ENCODE measurements at regions not wholly inside any gene's neighbourhood (a gene's known extent, or its start where the extent isn't known, plus 50 kb on each side); places are given as distances from the start of the nearest gene placed in this dataset.

DNA sequence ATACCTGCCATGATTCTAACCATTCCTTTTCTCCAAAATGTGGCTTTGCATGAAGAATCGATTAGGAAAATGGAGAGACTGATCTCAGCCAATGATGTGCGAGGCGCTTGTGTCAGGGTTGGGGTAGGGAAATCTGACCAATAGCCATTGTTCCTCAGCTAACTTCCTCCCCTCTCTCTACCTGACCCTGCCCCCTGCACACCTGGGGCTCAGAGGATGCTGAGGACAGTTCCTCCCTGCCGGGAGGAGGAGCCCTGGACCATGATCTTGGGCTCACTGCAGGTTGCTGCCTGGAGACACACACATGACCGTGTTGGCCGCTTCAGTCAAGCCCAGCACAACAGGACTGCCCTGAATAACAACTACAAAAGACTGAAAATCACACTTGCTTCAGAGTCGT lies 119.8 kb upstream of the SFSWAP start:
- intact Hi-C loops (cut with micrococcal nuclease): no loop called here
- TF ChIP-seq, protein P1, sequence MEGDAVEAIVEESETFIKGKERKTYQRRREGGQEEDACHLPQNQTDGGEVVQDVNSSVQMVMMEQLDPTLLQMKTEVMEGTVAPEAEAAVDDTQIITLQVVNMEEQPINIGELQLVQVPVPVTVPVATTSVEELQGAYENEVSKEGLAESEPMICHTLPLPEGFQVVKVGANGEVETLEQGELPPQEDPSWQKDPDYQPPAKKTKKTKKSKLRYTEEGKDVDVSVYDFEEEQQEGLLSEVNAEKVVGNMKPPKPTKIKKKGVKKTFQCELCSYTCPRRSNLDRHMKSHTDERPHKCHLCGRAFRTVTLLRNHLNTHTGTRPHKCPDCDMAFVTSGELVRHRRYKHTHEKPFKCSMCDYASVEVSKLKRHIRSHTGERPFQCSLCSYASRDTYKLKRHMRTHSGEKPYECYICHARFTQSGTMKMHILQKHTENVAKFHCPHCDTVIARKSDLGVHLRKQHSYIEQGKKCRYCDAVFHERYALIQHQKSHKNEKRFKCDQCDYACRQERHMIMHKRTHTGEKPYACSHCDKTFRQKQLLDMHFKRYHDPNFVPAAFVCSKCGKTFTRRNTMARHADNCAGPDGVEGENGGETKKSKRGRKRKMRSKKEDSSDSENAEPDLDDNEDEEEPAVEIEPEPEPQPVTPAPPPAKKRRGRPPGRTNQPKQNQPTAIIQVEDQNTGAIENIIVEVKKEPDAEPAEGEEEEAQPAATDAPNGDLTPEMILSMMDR (IDR thresholded peaks at IDR 0.05; ENCODE audit: unreplicated experiment): no peak
- no peak overlapping the region for H3K27ac Mint-ChIP-seq (ENCODE audit: low read depth, unreplicated experiment)
- no peak overlapping the region for H3K4me3 Mint-ChIP-seq (ENCODE audit: unreplicated experiment)
- ChIA-PET CTCF (interaction anchor here (0.7 kb wide), 1 partner anchor 65 kb away, joined by 3 read pairs; no protein-coding TSS in a partner anchor), POLR2A (no interaction called here)
- H3K9me3 Mint-ChIP-seq (ENCODE audit: unreplicated experiment): no peaks in the 10 kb centered on the region
- BruUV-seq (replicated peaks): no TSS peak
- DNase-seq (ENCODE audit: unreplicated experiment): no peak
- H3K27me3 Mint-ChIP-seq (ENCODE audit: insufficient read depth, unreplicated experiment): peaks cover 25% of the 10 kb centered on the region
- no peaks in the 10 kb centered on the region for H3K4me1 Mint-ChIP-seq (ENCODE audit: insufficient read depth, unreplicated experiment)
- H3K36me3 Mint-ChIP-seq (ENCODE audit: insufficient read depth, unreplicated experiment): no peaks in the 10 kb centered on the region

DNA sequence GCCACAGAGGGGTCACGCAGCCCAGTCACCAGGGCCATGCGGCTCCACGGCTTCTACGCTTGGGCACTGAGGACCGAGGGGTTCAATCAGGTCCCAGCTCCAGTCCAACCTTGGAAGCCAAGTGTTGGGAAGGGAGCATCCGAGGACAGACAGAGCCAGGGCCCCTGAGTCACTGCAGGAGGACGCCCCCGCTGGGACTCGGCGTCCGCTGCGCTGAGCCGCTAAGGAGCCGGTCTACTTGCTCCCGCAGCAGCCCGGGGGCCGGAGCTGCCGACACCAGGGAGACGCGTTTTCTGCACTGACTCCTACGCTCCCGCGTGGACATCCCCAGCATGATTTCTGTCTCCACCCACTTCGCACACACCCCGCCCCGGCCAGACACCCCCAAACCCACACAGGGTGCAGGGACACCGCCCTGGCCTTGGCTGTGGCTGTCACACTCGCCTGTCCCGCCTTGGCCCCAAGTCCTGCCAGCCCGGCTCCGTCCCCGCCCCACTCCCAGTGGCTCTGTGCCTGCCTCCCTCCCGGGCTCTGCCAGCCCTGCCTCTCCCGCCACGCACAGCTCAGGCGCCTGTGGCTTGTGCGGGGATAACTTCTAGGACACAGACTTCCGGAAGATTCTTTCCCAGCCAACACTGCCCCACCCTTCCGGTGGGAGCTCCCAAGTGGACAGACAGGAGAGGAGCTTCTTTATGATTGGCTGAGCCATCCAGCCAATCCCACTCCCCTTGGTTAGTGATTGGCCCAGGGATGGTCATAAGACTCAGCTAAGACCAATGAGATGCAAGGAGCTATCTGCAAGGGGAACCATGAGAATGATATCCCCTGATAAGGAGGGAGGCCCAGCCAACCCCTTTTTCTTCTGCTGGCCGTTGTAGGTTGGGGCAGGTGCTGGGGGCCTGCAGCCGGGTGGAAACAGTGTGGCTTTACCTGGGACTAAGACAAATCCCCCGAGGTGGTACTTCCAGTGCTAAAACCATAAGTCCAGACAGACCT lies 118.9 kb upstream of the SFSWAP start:
- Mint-ChIP-seq H3K4me3 (ENCODE audit: unreplicated experiment) (no peak overlapping the region), H3K27me3 (ENCODE audit: insufficient read depth, unreplicated experiment) (peaks cover 34% of the 10 kb centered on the region), H3K9me3 (ENCODE audit: unreplicated experiment) (no peaks in the 10 kb centered on the region), H3K36me3 (ENCODE audit: insufficient read depth, unreplicated experiment) (no peaks in the 10 kb centered on the region), H3K4me1 (ENCODE audit: insufficient read depth, unreplicated experiment) (no peaks in the 10 kb centered on the region), H3K27ac (ENCODE audit: low read depth, unreplicated experiment) (no peak overlapping the region)
- intact Hi-C loops (cut with micrococcal nuclease): no loop called here
- BruUV-seq (replicated peaks): no TSS peak
- no peak for DNase-seq (ENCODE audit: unreplicated experiment)
- POLR2A ChIA-PET: no interaction called here
- TF ChIP-seq, protein P1 (IDR thresholded peaks at IDR 0.05; ENCODE audit: unreplicated experiment): no peak
- CTCF ChIA-PET: interaction anchor here (0.7 kb wide), 1 partner anchor 65 kb away, joined by 3 read pairs; no protein-coding TSS in a partner anchor

DNA sequence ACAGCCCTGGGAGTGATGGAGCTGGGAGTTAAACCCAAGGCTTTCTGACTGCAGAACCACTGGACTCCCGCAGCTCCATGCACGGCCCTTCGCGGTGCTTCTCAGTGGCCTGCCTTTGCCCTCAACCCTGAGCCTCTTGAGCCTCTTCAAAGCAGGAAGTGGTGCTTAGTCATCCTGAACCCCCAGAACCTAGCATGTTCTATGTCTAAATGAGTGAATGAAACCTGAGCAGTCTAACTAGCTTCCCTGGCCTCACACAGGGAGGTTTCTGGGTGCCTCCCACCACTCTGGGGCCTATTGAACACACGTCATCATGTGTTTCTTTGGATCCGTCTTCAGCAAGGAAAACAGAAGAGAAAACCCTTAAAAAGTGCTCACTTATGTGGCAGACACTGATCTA lies 117.9 kb upstream of the SFSWAP start:
- H3K4me3 Mint-ChIP-seq (ENCODE audit: unreplicated experiment): no peak overlapping the region
- TF ChIP-seq, protein P1 (IDR thresholded peaks at IDR 0.05; ENCODE audit: unreplicated experiment): no peak
- peaks cover 35% of the 10 kb centered on the region for H3K27me3 Mint-ChIP-seq (ENCODE audit: insufficient read depth, unreplicated experiment)
- H3K9me3 Mint-ChIP-seq (ENCODE audit: unreplicated experiment): no peaks in the 10 kb centered on the region
- BruUV-seq (replicated peaks): no TSS peak
- no peak overlapping the region for H3K27ac Mint-ChIP-seq (ENCODE audit: low read depth, unreplicated experiment)
- H3K36me3 Mint-ChIP-seq (ENCODE audit: insufficient read depth, unreplicated experiment): no peaks in the 10 kb centered on the region
- intact Hi-C loops (cut with micrococcal nuclease): no loop called here
- POLR2A ChIA-PET: no interaction called here
- no peaks in the 10 kb centered on the region for H3K4me1 Mint-ChIP-seq (ENCODE audit: insufficient read depth, unreplicated experiment)
- CTCF ChIA-PET: no interaction called here
- DNase-seq (ENCODE audit: unreplicated experiment): no peak

DNA sequence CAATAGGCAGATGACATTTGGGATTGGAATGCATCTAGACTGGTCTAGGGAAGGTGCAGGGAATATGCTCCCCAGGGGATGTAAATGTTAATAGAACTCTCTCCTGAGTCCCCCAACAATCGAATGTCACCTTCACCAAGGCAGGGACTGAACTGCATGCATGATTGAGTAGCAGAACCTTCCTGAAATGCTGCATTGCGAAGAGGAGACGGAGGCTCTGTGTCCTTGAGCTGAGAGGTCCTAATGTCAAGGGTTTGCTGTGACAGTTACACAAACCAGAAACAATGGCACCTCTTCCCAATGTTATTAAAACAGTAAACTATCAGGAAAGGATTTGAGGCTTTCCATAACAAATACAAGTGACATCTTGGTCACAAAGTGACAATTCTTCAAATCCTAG lies 117.5 kb upstream of the SFSWAP start:
- Mint-ChIP-seq H3K36me3 (ENCODE audit: insufficient read depth, unreplicated experiment) (no peaks in the 10 kb centered on the region), H3K9me3 (ENCODE audit: unreplicated experiment) (no peaks in the 10 kb centered on the region), H3K27ac (ENCODE audit: low read depth, unreplicated experiment) (no peak overlapping the region), H3K4me1 (ENCODE audit: insufficient read depth, unreplicated experiment) (no peaks in the 10 kb centered on the region), H3K4me3 (ENCODE audit: unreplicated experiment) (no peak overlapping the region), H3K27me3 (ENCODE audit: insufficient read depth, unreplicated experiment) (peaks cover 35% of the 10 kb centered on the region)
- no peak for DNase-seq (ENCODE audit: unreplicated experiment)
- intact Hi-C loops (cut with micrococcal nuclease): no loop called here
- BruUV-seq (replicated peaks): no TSS peak
- TF ChIP-seq, protein P1 (IDR thresholded peaks at IDR 0.05; ENCODE audit: unreplicated experiment): no peak
- ChIA-PET POLR2A (no interaction called here), CTCF (no interaction called here)

All from MCF 10A (cell line).